Panc1 (cell line): ENCODE measurements at regions not wholly inside any gene's neighbourhood (a gene's known extent, or its start where the extent isn't known, plus 50 kb on each side); places are given as distances from the start of the nearest gene placed in this dataset.

Experiments used
- ATAC-seq: fragments of 200-7000 bp; cut with Tn5 transposase; 2 replicates; pipeline ENCODE4 v1.9.1; 2020; ENCODE audit warnings: mild to moderate bottlenecking, moderate library complexity
- BruUV-seq: library from RNA; stranded (reverse); fragments of 400-500 nt; replicated peaks from 2 replicates; lab custom pipeline; 2021; lab: Mats Ljungman, UMichigan
- CTCF ChIA-PET: fragments of 300-600 bp; sonication (Branson Sonifier 250); formaldehyde crosslinking; loops from one replicate; lab custom pipeline; 2022; ENCODE audit warnings: antibody characterized with exemption; lab: Charles Lee
- POLR2A ChIA-PET: fragments of 300-600 bp; sonication (Branson Sonifier 250); formaldehyde crosslinking; loops from one replicate; lab custom pipeline; 2022; ENCODE audit warnings: antibody characterized with exemption; lab: Charles Lee
- DNase-seq: peaks from one replicate; pipeline ENCODE4 v3.0.0-alpha.2; 2010; ENCODE audit warnings: low read depth, low spot score
- H3K27ac ChIP-seq: 2 replicates; pipeline ENCODE4 v1.5.1; 2011; ENCODE audit warnings: mild to moderate bottlenecking, low read length, inconsistent platforms
- H3K27me3 ChIP-seq: fragments of 200-500 bp; sonication (Bioruptor generic); 2 replicates; pipeline ENCODE4 v1.6.0; 2014; ENCODE audit warnings: low read length, inconsistent platforms; ENCODE audit not compliant: control insufficient read depth, insufficient read depth
- H3K36me3 ChIP-seq: fragments of 200-500 bp; sonication (Bioruptor generic); 2 replicates; pipeline ENCODE4 v1.5.1; 2014; ENCODE audit warnings: inconsistent platforms, mild to moderate bottlenecking, low read length, moderate library complexity; ENCODE audit not compliant: control insufficient read depth, insufficient read depth
- H3K4me1 ChIP-seq: 2 replicates; pipeline ENCODE4 v1.5.1; 2011; ENCODE audit warnings: inconsistent platforms, mild to moderate bottlenecking, low read length, moderate library complexity; ENCODE audit not compliant: control insufficient read depth, insufficient read depth
- H3K4me3 ChIP-seq, 2 experiments: 2 replicates each; pipeline ENCODE4 v1.5.1; 2011 to 2012; ENCODE audit warnings: low read depth in 2 of 2, low read length in 2 of 2, mild to moderate bottlenecking in 2 of 2, inconsistent platforms in 1 of 2, moderate library complexity in 1 of 2
- H3K9me3 ChIP-seq: fragments of 200-500 bp; sonication (Bioruptor generic); 2 replicates; pipeline ENCODE4 v1.5.1; 2014; ENCODE audit warnings: low read depth, mild to moderate bottlenecking, inconsistent platforms, low read length, moderate library complexity; ENCODE audit not compliant: control insufficient read depth, insufficient read depth
- POLR2AphosphoS5 ChIP-seq: IDR thresholded peaks from 2 replicates; pipeline ENCODE4 v1.6.1; 2012; ENCODE audit warnings: mild to moderate bottlenecking, low read depth, low read length, moderate library complexity
- REST ChIP-seq, 2 experiments: IDR thresholded peaks; 2 replicates each; pipeline ENCODE4 v1.6.1; 2011 to 2012; ENCODE audit warnings: low read depth in 2 of 2, control low read depth in 1 of 2, low read length in 1 of 2, mild to moderate bottlenecking in 1 of 2, moderate library complexity in 1 of 2; ENCODE audit not compliant: insufficient read depth in 1 of 2
- SIN3A ChIP-seq: IDR thresholded peaks from 2 replicates; pipeline ENCODE4 v1.6.1; 2012; ENCODE audit warnings: low read depth, mild to moderate bottlenecking, low read length, moderate library complexity, borderline replicate concordance; ENCODE audit not compliant: insufficient read depth
- TCF7L2 ChIP-seq: IDR thresholded peaks from 2 replicates; pipeline ENCODE4 v1.6.1; 2011; ENCODE audit warnings: mild to moderate bottlenecking, low read depth, low read length, inconsistent platforms
- in situ Hi-C: cut with HindIII; loops from 2 replicates; pipeline ENCODE4 v1.10.0; 2016; ENCODE audit warnings: low sequenced_read_pairs, low pct_unique_long_range_greater_than_20kb
- intact Hi-C: fragments of 100-400 bp; cut with micrococcal nuclease; formaldehyde crosslinking; loops from one replicate; pipeline ENCODE4 v1.10.0; 2022; ENCODE audit not compliant: unreplicated experiment
- TF ChIP-seq, protein P1 (sequence below): fragments of 450-650 bp; IDR thresholded peaks from 2 replicates; pipeline ENCODE4 v1.5.1; 2017; ENCODE audit warnings: mild to moderate bottlenecking

DNA sequence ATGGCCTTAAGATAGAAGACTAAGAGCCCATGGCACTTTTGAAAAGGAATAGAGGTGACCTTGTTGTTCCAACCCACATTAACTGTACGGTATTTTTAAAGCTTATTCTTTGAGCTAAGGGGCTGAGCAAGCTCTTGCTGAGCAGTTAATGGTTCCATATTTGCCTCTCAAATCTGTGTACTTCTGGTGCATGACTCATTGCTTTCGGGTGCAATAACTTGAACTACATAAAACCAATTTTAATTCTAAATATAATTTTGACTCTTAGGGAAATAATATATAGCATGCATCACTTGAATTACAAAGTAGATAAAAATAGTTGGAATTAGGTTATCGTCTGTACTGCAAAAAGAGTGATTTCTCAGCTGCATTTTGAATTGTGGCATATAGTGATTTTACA lies 348.1 kb upstream of the CITED2 start:
- intact Hi-C loops (no loop called here), in situ Hi-C loops (no loop called here)
- ATAC-seq (no peak), DNase-seq (no peak)
- H3K27me3 ChIP-seq, result no peaks in the 10 kb centered on the region
- TF ChIP-seq REST (IDR thresholded peaks at IDR 0.05; ENCODE audit: insufficient read depth in 1 of 2, low read depth in 2 of 2, low read length in 1 of 2) (no peak), TCF7L2 (no peak), POLR2AphosphoS5 (no peak)
- TF ChIP-seq, protein P1, sequence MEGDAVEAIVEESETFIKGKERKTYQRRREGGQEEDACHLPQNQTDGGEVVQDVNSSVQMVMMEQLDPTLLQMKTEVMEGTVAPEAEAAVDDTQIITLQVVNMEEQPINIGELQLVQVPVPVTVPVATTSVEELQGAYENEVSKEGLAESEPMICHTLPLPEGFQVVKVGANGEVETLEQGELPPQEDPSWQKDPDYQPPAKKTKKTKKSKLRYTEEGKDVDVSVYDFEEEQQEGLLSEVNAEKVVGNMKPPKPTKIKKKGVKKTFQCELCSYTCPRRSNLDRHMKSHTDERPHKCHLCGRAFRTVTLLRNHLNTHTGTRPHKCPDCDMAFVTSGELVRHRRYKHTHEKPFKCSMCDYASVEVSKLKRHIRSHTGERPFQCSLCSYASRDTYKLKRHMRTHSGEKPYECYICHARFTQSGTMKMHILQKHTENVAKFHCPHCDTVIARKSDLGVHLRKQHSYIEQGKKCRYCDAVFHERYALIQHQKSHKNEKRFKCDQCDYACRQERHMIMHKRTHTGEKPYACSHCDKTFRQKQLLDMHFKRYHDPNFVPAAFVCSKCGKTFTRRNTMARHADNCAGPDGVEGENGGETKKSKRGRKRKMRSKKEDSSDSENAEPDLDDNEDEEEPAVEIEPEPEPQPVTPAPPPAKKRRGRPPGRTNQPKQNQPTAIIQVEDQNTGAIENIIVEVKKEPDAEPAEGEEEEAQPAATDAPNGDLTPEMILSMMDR, result no peak
- no peaks in the 10 kb centered on the region for H3K4me1 ChIP-seq
- H3K4me3 ChIP-seq, result no peak overlapping the region
- H3K36me3 ChIP-seq, result no peaks in the 10 kb centered on the region
- peak overlapping the region; percentile 59; the same call in 1 of the 2 replicates for H3K27ac ChIP-seq
- peaks cover 12% of the 10 kb centered on the region for H3K9me3 ChIP-seq
- CTCF ChIA-PET, result no interaction called here
- BruUV-seq, result no TSS peak
- POLR2A ChIA-PET, result no interaction called here

GRCh38 chr6:139721954-139722353 lies 347.5 kb upstream of the CITED2 start:
- H3K27ac ChIP-seq, result peak overlapping the region; percentile 59; the same call in 1 of the 2 replicates
- H3K4me1 ChIP-seq, result no peaks in the 10 kb centered on the region
- ATAC-seq, result no peak
- intact Hi-C loops (no loop called here), in situ Hi-C loops (no loop called here)
- peaks cover 12% of the 10 kb centered on the region for H3K9me3 ChIP-seq
- POLR2A ChIA-PET, result no interaction called here
- no peaks in the 10 kb centered on the region for H3K36me3 ChIP-seq
- BruUV-seq, result no TSS peak
- no peak for DNase-seq
- TF ChIP-seq REST (IDR thresholded peaks at IDR 0.05; ENCODE audit: insufficient read depth in 1 of 2, low read depth in 2 of 2, low read length in 1 of 2) (no peak), POLR2AphosphoS5 (no peak), SIN3A (no peak), TCF7L2 (no peak)
- TF ChIP-seq, protein P1, result no peak
- CTCF ChIA-PET, result no interaction called here
- H3K27me3 ChIP-seq, result no peaks in the 10 kb centered on the region
- H3K4me3 ChIP-seq, result no peak overlapping the region
